HepG2 (cell line): ENCODE measurements at regions not wholly inside any gene's neighbourhood (a gene's known extent, or its start where the extent isn't known, plus 50 kb on each side); places are given as distances from the start of the nearest gene placed in this dataset.
A peak's percentile ranks its signal among the peaks of the same experiment; 100 is the strongest.

Experiments used
- ATAC-seq: fragments of 200-7000 bp; cut with Tn5 transposase; 3 replicates; pipeline ENCODE4 v1.9.1; 2020; ENCODE audit warnings: mild to moderate bottlenecking, moderate library complexity
- BruUV-seq: library from RNA; stranded (reverse); fragments of 400-500 nt; replicated peaks from 2 replicates; lab custom pipeline; 2021; lab: Mats Ljungman, UMichigan
- CTCF ChIA-PET: fragments of 300-600 bp; formaldehyde crosslinking; extraction: SDS; loops from one replicate; lab custom pipeline; 2021; ENCODE audit warnings: low total read pairs, inconsistent platforms, low intra/inter-chr PET ratio; lab: Yijun Ruan, JAX
- POLR2A ChIA-PET: fragments of 350-600 bp; sonication (Branson Sonifier 250); formaldehyde crosslinking; loops from one replicate; lab custom pipeline; 2020; ENCODE audit warnings: antibody characterized with exemption, inconsistent platforms; lab: Yijun Ruan, JAX
- DNase-seq: peaks from one replicate; pipeline ENCODE4 v3.0.0-alpha.2; 2015; ENCODE audit warnings: low spot score
- FAIRE-seq: peaks from 3 replicates; lab custom pipeline; 2011; peaks lifted over from hg19 to GRCh38; lab: Jason Lieb, UNC
- H2AFZ ChIP-seq: one replicate; pipeline ENCODE4 v1.6.1; 2011; ENCODE audit warnings: low read length, inconsistent platforms
- H3K27ac ChIP-seq: fragments of 300-600 bp; 3 replicates; pipeline ENCODE4 v1.8.0; 2011; ENCODE audit warnings: mixed run types, mild to moderate bottlenecking, mixed read lengths, low read length, inconsistent platforms; ENCODE audit not compliant: insufficient read depth; ENCODE audit errors: extremely low read length
- H3K27me3 ChIP-seq, 2 experiments: fragments of 200-600 bp in 1 of 2; 2 replicates in 1 of 2; 3 replicates in 1 of 2; pipeline versions ENCODE4 v1.6.0 to v1.8.0; 2011; ENCODE audit warnings: low read length in 2 of 2, mild to moderate bottlenecking in 2 of 2, moderate library complexity in 2 of 2, inconsistent platforms in 1 of 2; ENCODE audit not compliant: insufficient read depth in 2 of 2, control insufficient read depth in 1 of 2
- H3K36me3 ChIP-seq, 2 experiments: fragments of 200-600 bp in 1 of 2; replicated peaks in 1 of 2; 2 replicates in 1 of 2; 3 replicates in 1 of 2; pipeline versions ENCODE4 v1.5.1 to v1.8.0; 2011; ENCODE audit warnings: low read length in 2 of 2, inconsistent platforms in 1 of 2; ENCODE audit not compliant: insufficient read depth in 2 of 2, control insufficient read depth in 1 of 2
- H3K4me1 ChIP-seq: 2 replicates; pipeline ENCODE4 v1.5.1; 2012; ENCODE audit warnings: low read length, inconsistent platforms; ENCODE audit not compliant: insufficient read depth
- H3K4me2 ChIP-seq: 2 replicates; pipeline ENCODE4 v1.6.0; 2011; ENCODE audit warnings: low read depth, low read length, inconsistent platforms
- H3K4me3 ChIP-seq, 3 experiments: fragments of 200-600 bp in 1 of 3; sonication (generic), shearing (Covaris generic) in 1 of 3; replicated peaks in 1 of 3; 2 replicates each; pipeline ENCODE4 v1.5.1; 2011 to 2016; ENCODE audit warnings: low read length in 3 of 3, inconsistent platforms in 2 of 3, low read depth in 2 of 3, mild to moderate bottlenecking in 2 of 3, control low read depth in 1 of 3, mixed read lengths in 1 of 3; ENCODE audit not compliant: insufficient read depth in 1 of 3
- H3K79me2 ChIP-seq: one replicate; pipeline ENCODE4 v1.6.1; 2011; ENCODE audit warnings: low read length, inconsistent platforms; ENCODE audit not compliant: insufficient read depth
- H3K9ac ChIP-seq: 2 replicates; pipeline ENCODE4 v1.6.0; 2011; ENCODE audit warnings: mild to moderate bottlenecking, low read depth, low read length, inconsistent platforms; ENCODE audit not compliant: insufficient read depth
- H3K9me3 ChIP-seq: 2 replicates; pipeline ENCODE4 v1.5.1; 2012; ENCODE audit warnings: mild to moderate bottlenecking, low read length
- H4K20me1 ChIP-seq: 2 replicates; pipeline ENCODE4 v1.6.0; 2011; ENCODE audit warnings: inconsistent platforms, mild to moderate bottlenecking, low read length, moderate library complexity; ENCODE audit not compliant: insufficient read depth
- ATF1 ChIP-seq: IDR thresholded peaks from 2 replicates; pipeline ENCODE4 v1.6.1; 2016; ENCODE audit warnings: mild to moderate bottlenecking, control low read depth
- CAMTA2 ChIP-seq: sonication (generic); formaldehyde crosslinking; IDR thresholded peaks from 2 replicates; pipeline ENCODE4 v1.4.0; 2020; ENCODE audit warnings: mild to moderate bottlenecking, missing genetic modification reagents, borderline replicate concordance
- KLF15 ChIP-seq: sonication (generic); formaldehyde crosslinking; IDR thresholded peaks from 2 replicates; pipeline ENCODE4 v1.8.1; 2023; ENCODE audit warnings: borderline replicate concordance, mild to moderate bottlenecking, inconsistent platforms, missing genetic modification reagents, mixed read lengths
- KLF6 ChIP-seq: IDR thresholded peaks from 2 replicates; pipeline ENCODE4 v1.8.0; 2016; ENCODE audit warnings: missing biosample characterization, missing genetic modification reagents
- RBFOX2 ChIP-seq: fragments of 200-400 bp; formaldehyde crosslinking; IDR thresholded peaks from 2 replicates; pipeline ENCODE4 v1.6.1; 2017; ENCODE audit warnings: low read depth, mild to moderate bottlenecking, low read length
- RXRA ChIP-seq: sonication (generic); formaldehyde crosslinking; IDR thresholded peaks from 2 replicates; pipeline ENCODE4 v1.5.1; 2020; ENCODE audit warnings: missing genetic modification reagents
- SOX5 ChIP-seq: IDR thresholded peaks from 2 replicates; pipeline ENCODE4 v1.6.1; 2016; ENCODE audit warnings: borderline replicate concordance
- ZMYM3 ChIP-seq: sonication (generic); formaldehyde crosslinking; IDR thresholded peaks from 2 replicates; pipeline ENCODE4 v1.5.1; 2020; ENCODE audit warnings: mild to moderate bottlenecking, missing genetic modification reagents
- ZNF326 ChIP-seq: sonication (generic); formaldehyde crosslinking; IDR thresholded peaks from 2 replicates; pipeline ENCODE4 v1.4.0; 2020; ENCODE audit warnings: missing genetic modification reagents, borderline replicate concordance
- ZNF878 ChIP-seq: sonication (generic); formaldehyde crosslinking; IDR thresholded peaks from 2 replicates; pipeline ENCODE4 v1.8.1; 2023; ENCODE audit warnings: mild to moderate bottlenecking, missing genetic modification reagents, moderate library complexity
- WGBS: methylation state at CpG from one replicate; pipeline ENCODE4 v1.1.6; 2017; ENCODE audit warnings: low lambda C conversion rate; 5-methylcytosine and 5-hydroxymethylcytosine counted together
- in situ Hi-C: cut with HindIII; loops from 2 replicates; pipeline ENCODE4 v1.10.0; 2017; ENCODE audit warnings: low pct_unique_long_range_greater_than_20kb; ENCODE audit not compliant: extremely low pct_ligation_motif_present
- intact Hi-C: fragments of 100-400 bp; cut with micrococcal nuclease; formaldehyde crosslinking; loops from one replicate; pipeline ENCODE4 v1.10.0; 2022; ENCODE audit not compliant: unreplicated experiment
- TF ChIP-seq, protein P1 (sequence below), 2 experiments: IDR thresholded peaks; 2 replicates each; pipeline ENCODE4 v1.6.1; 2011 to 2012; ENCODE audit warnings: low read length in 2 of 2, borderline replicate concordance in 1 of 2, low read depth in 1 of 2, mild to moderate bottlenecking in 1 of 2, moderate library complexity in 1 of 2
- TF ChIP-seq, protein P2 (sequence below): sonication (generic); formaldehyde crosslinking; IDR thresholded peaks from 2 replicates; pipeline ENCODE4 v1.9.0; 2022; ENCODE audit warnings: low read depth, missing genetic modification reagents
- TF ChIP-seq, protein P3 (sequence below): sonication (generic); formaldehyde crosslinking; IDR thresholded peaks from 2 replicates; pipeline ENCODE4 v1.4.0; 2020; ENCODE audit warnings: missing genetic modification reagents, borderline replicate concordance
- TF ChIP-seq, protein P4 (sequence below): sonication (generic); formaldehyde crosslinking; IDR thresholded peaks from 2 replicates; pipeline ENCODE4 v1.5.1; 2020; ENCODE audit warnings: missing genetic modification reagents, mild to moderate bottlenecking, borderline replicate concordance

DNA sequence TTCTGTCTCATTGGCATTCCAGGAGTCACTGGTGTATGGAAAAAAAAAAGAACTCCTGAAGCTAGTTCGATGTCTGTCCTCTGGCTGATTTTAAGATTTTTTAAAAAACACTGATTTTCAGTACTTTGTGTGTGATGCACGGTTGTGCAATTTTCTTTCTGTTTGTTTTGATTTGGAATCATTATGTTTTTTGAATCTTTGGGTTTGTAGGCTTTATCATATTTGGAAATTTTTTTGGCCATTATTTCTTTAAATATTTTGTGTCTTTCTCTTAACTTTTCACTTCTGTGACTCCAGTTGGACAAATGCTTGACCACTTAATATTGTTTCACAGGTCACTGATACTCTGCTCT is 327.2 kb downstream of the BCKDHB start:
- H3K9ac ChIP-seq = no peak overlapping the region
- H3K79me2 ChIP-seq = no peaks in the 10 kb centered on the region
- H3K4me3 ChIP-seq = peak overlapping the region in 1 of 3 experiments; percentile 16; a peak in 1 of 6 replicates
- H3K27ac ChIP-seq = no peak overlapping the region
- H2AFZ ChIP-seq = no peak overlapping the region
- ChIA-PET CTCF (no interaction called here), POLR2A (no interaction called here)
- FAIRE-seq (no peak), ATAC-seq (no peak), DNase-seq (no peak)
- no TSS peak for BruUV-seq
- H3K27me3 ChIP-seq = no peaks in the 10 kb centered on the region
- H3K9me3 ChIP-seq = no peaks in the 10 kb centered on the region
- H3K4me1 ChIP-seq = peaks cover 14% of the 10 kb centered on the region
- intact Hi-C loops = no loop called here
- H3K36me3 ChIP-seq = no peaks in the 10 kb centered on the region
- 22% methylated on average over 2 of the region's 2 CpGs for WGBS
- H3K4me2 ChIP-seq = peak overlapping the region; percentile 53
- H4K20me1 ChIP-seq = no peaks in the 10 kb centered on the region
- in situ Hi-C loops = no loop called here
- TF ChIP-seq RBFOX2 (no peak), ZNF326 (CRISPR knock-in tag) (no peak), SOX5 (CRISPR knock-in tag) (no peak), KLF6 (CRISPR knock-in tag) (no peak), ATF1 (CRISPR knock-in tag) (no peak), ZMYM3 (CRISPR knock-in tag) (no peak), ZNF878 (CRISPR knock-in tag) (no peak), CAMTA2 (CRISPR knock-in tag) (no peak), KLF15 (CRISPR knock-in tag) (no peak), RXRA (no peak)
- TF ChIP-seq, protein P1, sequence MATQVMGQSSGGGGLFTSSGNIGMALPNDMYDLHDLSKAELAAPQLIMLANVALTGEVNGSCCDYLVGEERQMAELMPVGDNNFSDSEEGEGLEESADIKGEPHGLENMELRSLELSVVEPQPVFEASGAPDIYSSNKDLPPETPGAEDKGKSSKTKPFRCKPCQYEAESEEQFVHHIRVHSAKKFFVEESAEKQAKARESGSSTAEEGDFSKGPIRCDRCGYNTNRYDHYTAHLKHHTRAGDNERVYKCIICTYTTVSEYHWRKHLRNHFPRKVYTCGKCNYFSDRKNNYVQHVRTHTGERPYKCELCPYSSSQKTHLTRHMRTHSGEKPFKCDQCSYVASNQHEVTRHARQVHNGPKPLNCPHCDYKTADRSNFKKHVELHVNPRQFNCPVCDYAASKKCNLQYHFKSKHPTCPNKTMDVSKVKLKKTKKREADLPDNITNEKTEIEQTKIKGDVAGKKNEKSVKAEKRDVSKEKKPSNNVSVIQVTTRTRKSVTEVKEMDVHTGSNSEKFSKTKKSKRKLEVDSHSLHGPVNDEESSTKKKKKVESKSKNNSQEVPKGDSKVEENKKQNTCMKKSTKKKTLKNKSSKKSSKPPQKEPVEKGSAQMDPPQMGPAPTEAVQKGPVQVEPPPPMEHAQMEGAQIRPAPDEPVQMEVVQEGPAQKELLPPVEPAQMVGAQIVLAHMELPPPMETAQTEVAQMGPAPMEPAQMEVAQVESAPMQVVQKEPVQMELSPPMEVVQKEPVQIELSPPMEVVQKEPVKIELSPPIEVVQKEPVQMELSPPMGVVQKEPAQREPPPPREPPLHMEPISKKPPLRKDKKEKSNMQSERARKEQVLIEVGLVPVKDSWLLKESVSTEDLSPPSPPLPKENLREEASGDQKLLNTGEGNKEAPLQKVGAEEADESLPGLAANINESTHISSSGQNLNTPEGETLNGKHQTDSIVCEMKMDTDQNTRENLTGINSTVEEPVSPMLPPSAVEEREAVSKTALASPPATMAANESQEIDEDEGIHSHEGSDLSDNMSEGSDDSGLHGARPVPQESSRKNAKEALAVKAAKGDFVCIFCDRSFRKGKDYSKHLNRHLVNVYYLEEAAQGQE (IDR thresholded peaks at IDR 0.05; ENCODE audit: borderline replicate concordance in 1 of 2, low read depth in 1 of 2, low read length in 2 of 2) = no peak
- TF ChIP-seq, protein P2, sequence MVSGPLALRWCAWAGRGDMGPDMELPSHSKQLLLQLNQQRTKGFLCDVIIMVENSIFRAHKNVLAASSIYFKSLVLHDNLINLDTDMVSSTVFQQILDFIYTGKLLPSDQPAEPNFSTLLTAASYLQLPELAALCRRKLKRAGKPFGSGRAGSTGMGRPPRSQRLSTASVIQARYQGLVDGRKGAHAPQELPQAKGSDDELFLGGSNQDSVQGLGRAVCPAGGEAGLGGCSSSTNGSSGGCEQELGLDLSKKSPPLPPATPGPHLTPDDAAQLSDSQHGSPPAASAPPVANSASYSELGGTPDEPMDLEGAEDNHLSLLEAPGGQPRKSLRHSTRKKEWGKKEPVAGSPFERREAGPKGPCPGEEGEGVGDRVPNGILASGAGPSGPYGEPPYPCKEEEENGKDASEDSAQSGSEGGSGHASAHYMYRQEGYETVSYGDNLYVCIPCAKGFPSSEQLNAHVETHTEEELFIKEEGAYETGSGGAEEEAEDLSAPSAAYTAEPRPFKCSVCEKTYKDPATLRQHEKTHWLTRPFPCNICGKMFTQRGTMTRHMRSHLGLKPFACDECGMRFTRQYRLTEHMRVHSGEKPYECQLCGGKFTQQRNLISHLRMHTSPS = no peak
- TF ChIP-seq, protein P3, sequence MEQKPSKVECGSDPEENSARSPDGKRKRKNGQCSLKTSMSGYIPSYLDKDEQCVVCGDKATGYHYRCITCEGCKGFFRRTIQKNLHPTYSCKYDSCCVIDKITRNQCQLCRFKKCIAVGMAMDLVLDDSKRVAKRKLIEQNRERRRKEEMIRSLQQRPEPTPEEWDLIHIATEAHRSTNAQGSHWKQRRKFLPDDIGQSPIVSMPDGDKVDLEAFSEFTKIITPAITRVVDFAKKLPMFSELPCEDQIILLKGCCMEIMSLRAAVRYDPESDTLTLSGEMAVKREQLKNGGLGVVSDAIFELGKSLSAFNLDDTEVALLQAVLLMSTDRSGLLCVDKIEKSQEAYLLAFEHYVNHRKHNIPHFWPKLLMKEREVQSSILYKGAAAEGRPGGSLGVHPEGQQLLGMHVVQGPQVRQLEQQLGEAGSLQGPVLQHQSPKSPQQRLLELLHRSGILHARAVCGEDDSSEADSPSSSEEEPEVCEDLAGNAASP = no peak
- TF ChIP-seq, protein P4, sequence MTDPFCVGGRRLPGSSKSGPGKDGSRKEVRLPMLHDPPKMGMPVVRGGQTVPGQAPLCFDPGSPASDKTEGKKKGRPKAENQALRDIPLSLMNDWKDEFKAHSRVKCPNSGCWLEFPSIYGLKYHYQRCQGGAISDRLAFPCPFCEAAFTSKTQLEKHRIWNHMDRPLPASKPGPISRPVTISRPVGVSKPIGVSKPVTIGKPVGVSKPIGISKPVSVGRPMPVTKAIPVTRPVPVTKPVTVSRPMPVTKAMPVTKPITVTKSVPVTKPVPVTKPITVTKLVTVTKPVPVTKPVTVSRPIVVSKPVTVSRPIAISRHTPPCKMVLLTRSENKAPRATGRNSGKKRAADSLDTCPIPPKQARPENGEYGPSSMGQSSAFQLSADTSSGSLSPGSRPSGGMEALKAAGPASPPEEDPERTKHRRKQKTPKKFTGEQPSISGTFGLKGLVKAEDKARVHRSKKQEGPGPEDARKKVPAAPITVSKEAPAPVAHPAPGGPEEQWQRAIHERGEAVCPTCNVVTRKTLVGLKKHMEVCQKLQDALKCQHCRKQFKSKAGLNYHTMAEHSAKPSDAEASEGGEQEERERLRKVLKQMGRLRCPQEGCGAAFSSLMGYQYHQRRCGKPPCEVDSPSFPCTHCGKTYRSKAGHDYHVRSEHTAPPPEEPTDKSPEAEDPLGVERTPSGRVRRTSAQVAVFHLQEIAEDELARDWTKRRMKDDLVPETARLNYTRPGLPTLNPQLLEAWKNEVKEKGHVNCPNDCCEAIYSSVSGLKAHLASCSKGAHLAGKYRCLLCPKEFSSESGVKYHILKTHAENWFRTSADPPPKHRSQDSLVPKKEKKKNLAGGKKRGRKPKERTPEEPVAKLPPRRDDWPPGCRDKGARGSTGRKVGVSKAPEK (CRISPR knock-in tag) = no peak
